HCT116 (cell line): ENCODE measurements at regions not wholly inside any gene's neighbourhood (a gene's known extent, or its start where the extent isn't known, plus 50 kb on each side); places are given as distances from the start of the nearest gene placed in this dataset.

ENCODE experiments used
- EZH2 ChIP-seq: fragments of 200-600 bp; sonication (generic); IDR thresholded peaks from 2 replicates; pipeline ENCODE4 v1.6.1; 2017; ENCODE audit warnings: antibody characterized with exemption, mixed run types
- EZH2phosphoT487 ChIP-seq: fragments of 200-600 bp; IDR thresholded peaks from 2 replicates; pipeline ENCODE4 v1.6.1; 2018; ENCODE audit warnings: antibody characterized with exemption, borderline replicate concordance
- POLR2A ChIP-seq: IDR thresholded peaks from 2 replicates; pipeline ENCODE4 v1.7.0; 2011; ENCODE audit warnings: borderline replicate concordance; ENCODE audit not compliant: insufficient read depth, insufficient read length; ENCODE audit errors: extremely low read depth
- SP1 ChIP-seq: IDR thresholded peaks from 2 replicates; pipeline ENCODE4 v1.6.1; 2012; ENCODE audit warnings: low read depth
- ZBTB33 ChIP-seq: IDR thresholded peaks from 2 replicates; pipeline ENCODE4 v1.6.1; 2011; ENCODE audit warnings: mild to moderate bottlenecking, low read length, moderate library complexity; ENCODE audit not compliant: insufficient replicate concordance; ENCODE audit errors: extremely low read depth
- TF ChIP-seq, protein P1 (sequence below), 3 experiments: fragments of 200-600 bp in 1 of 3; sonication (generic) in 1 of 3; IDR thresholded peaks in 2 of 3; conservative IDR thresholded peaks in 1 of 3; 2 replicates each; pipeline ENCODE4 v1.5.1; 2012 to 2017; ENCODE audit warnings: low read depth in 2 of 3, low read length in 2 of 3, antibody characterized with exemption in 1 of 3, borderline replicate concordance in 1 of 3, control low read depth in 1 of 3, mild to moderate bottlenecking in 1 of 3, mixed read lengths in 1 of 3, mixed run types in 1 of 3, moderate library complexity in 1 of 3; ENCODE audit not compliant: insufficient read depth in 1 of 3
- TF ChIP-seq, protein P2 (sequence below): IDR thresholded peaks from 2 replicates; pipeline ENCODE4 v1.6.1; 2012

GRCh38 chr12:83465632-83466031 is 778.9 kb downstream of the TMTC2 start:
- TF ChIP-seq, protein P1, sequence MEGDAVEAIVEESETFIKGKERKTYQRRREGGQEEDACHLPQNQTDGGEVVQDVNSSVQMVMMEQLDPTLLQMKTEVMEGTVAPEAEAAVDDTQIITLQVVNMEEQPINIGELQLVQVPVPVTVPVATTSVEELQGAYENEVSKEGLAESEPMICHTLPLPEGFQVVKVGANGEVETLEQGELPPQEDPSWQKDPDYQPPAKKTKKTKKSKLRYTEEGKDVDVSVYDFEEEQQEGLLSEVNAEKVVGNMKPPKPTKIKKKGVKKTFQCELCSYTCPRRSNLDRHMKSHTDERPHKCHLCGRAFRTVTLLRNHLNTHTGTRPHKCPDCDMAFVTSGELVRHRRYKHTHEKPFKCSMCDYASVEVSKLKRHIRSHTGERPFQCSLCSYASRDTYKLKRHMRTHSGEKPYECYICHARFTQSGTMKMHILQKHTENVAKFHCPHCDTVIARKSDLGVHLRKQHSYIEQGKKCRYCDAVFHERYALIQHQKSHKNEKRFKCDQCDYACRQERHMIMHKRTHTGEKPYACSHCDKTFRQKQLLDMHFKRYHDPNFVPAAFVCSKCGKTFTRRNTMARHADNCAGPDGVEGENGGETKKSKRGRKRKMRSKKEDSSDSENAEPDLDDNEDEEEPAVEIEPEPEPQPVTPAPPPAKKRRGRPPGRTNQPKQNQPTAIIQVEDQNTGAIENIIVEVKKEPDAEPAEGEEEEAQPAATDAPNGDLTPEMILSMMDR (IDR thresholded peaks at IDR 0.05 in 2 of 3, conservative IDR thresholded peaks at IDR 0.05 in 1 of 3; ENCODE audit: borderline replicate concordance in 1 of 3, insufficient read depth in 1 of 3, low read depth in 2 of 3, low read length in 2 of 3): no peak
- TF ChIP-seq POLR2A (no peak), SP1 (no peak), ZBTB33 (no peak), EZH2 (no peak), EZH2phosphoT487 (no peak)
- TF ChIP-seq, protein P2, sequence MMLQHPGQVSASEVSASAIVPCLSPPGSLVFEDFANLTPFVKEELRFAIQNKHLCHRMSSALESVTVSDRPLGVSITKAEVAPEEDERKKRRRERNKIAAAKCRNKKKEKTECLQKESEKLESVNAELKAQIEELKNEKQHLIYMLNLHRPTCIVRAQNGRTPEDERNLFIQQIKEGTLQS: no peak
